ENCODE measurements at regions not wholly inside any gene's neighbourhood (a gene's known extent, or its start where the extent isn't known, plus 50 kb on each side); places are given as distances from the start of the nearest gene placed in this dataset.
"Not testable (repeated sequence)": the region's sequence is repeated elsewhere in the genome, so short reads cannot be mapped to it uniquely, and the experiment has no call there.

GRCh38 chr7:21326241-21326640, 101.6 kb upstream of the SP4 start:
- DNase-seq: no peak

GRCh38 chr7:21326921-21327320, 101.0 kb upstream of the SP4 start:
- DNase-seq: no peak

GRCh38 chr7:21327422-21328409, 100.2 kb upstream of the SP4 start:
- no peak for DNase-seq

GRCh38 chr7:21330462-21331178, 97.3 kb upstream of the SP4 start:
- DNase-seq: no peak

GRCh38 chr7:21334906-21335305, 93.0 kb upstream of the SP4 start:
- DNase-seq: no peak

GRCh38 chr7:21336743-21337142, 91.1 kb upstream of the SP4 start:
- no peak for DNase-seq

- DNase-seq: no peak
Measured at GRCh38 chr7:21338728-21339164, 89.1 kb upstream of the SP4 start.

GRCh38 chr7:21344900-21345299, 83.0 kb upstream of the SP4 start:
- DNase-seq: not testable (repeated sequence)

GRCh38 chr7:21345361-21345760, 82.5 kb upstream of the SP4 start:
- DNase-seq: no peak

GRCh38 chr7:21346297-21346696, 81.6 kb upstream of the SP4 start:
- no peak for DNase-seq

- DNase-seq: peak; percentile 4
Measured at GRCh38 chr7:21352540-21353387, 75.1 kb upstream of the SP4 start.

- no peak for DNase-seq
Measured at GRCh38 chr7:21353388-21353780, 74.5 kb upstream of the SP4 start.

GRCh38 chr7:21354284-21354683, 73.6 kb upstream of the SP4 start:
- no peak for DNase-seq

GRCh38 chr7:21355406-21355874, 72.4 kb upstream of the SP4 start:
- DNase-seq: no peak

- DNase-seq: no peak
Measured at GRCh38 chr7:21356616-21357015, 71.3 kb upstream of the SP4 start.

GRCh38 chr7:21357151-21358097, 70.5 kb upstream of the SP4 start:
- DNase-seq: no peak

GRCh38 chr7:21358648-21359047, 69.2 kb upstream of the SP4 start:
- DNase-seq: no peak

GRCh38 chr7:21359163-21359562, 68.7 kb upstream of the SP4 start:
- DNase-seq: no peak

- DNase-seq: no peak
Measured at GRCh38 chr7:21361413-21362125, 66.3 kb upstream of the SP4 start.

- DNase-seq: no peak
Measured at GRCh38 chr7:21364801-21365271, 63.0 kb upstream of the SP4 start.

Data from hindlimb muscle (tissue), 1 donor.